ENCODE measurements at regions not wholly inside any gene's neighbourhood (a gene's known extent, or its start where the extent isn't known, plus 50 kb on each side); places are given as distances from the start of the nearest gene placed in this dataset.

GRCh38 chr15:97406841-97407240, 553.7 kb upstream of the ARRDC4 start:
- H3K36me3 ChIP-seq (ENCODE audit: insufficient read depth, low read length) = no peaks in the 10 kb centered on the region
- no TSS peak for BruUV-seq (replicated peaks)
- no peak overlapping the region for H3K4me2 ChIP-seq (ENCODE audit: low read length)
- H3K79me2 ChIP-seq (ENCODE audit: insufficient read depth, low read depth, low read length) = no peaks in the 10 kb centered on the region
- intact Hi-C loops (cut with micrococcal nuclease; ENCODE audit: unreplicated experiment) = no loop called here
- POLR2A ChIA-PET = no interaction called here
- H3K27ac ChIP-seq (ENCODE audit: low read depth, low read length, poor library complexity, severe bottlenecking) = no peak overlapping the region
- DNase-seq (ENCODE audit: low spot score) = no peak
- H4K20me1 ChIP-seq (ENCODE audit: insufficient read depth, low read length) = no peaks in the 10 kb centered on the region
- no peaks in the 10 kb centered on the region for H3K9me2 ChIP-seq (ENCODE audit: insufficient read depth, low read length)
- H3K9me3 ChIP-seq (ENCODE audit: low read length) = no peaks in the 10 kb centered on the region
- CTCF ChIA-PET (ENCODE audit: unreplicated experiment) = no interaction called here
- H2AFZ ChIP-seq (ENCODE audit: low read length) = no peak overlapping the region
- no peak for TF ChIP-seq CTCF (conservative IDR thresholded peaks at IDR 0.05; ENCODE audit: low read length)
- no peak for TF ChIP-seq EZH2phosphoT487 (IDR thresholded peaks at IDR 0.05; ENCODE audit: borderline replicate concordance, low read depth, low read length)
- H3K4me1 ChIP-seq (ENCODE audit: insufficient read depth, low read length, poor library complexity, severe bottlenecking) = no peaks in the 10 kb centered on the region
- no peak overlapping the region for H3K4me3 ChIP-seq (ENCODE audit: low read depth, low read length, poor library complexity, severe bottlenecking)

GRCh38 chr15:97410897-97411575, 549.5 kb upstream of the ARRDC4 start:
- BruUV-seq (replicated peaks) = no TSS peak
- TF ChIP-seq CTCF (conservative IDR thresholded peaks at IDR 0.05; ENCODE audit: low read length) = no peak
- TF ChIP-seq EZH2phosphoT487 (IDR thresholded peaks at IDR 0.05; ENCODE audit: borderline replicate concordance, low read depth, low read length) = no peak
- Histone ChIP-seq H3K79me2 (ENCODE audit: insufficient read depth, low read depth, low read length) (no peaks in the 10 kb centered on the region), H3K4me2 (ENCODE audit: low read length) (no peak overlapping the region), H4K20me1 (ENCODE audit: insufficient read depth, low read length) (no peaks in the 10 kb centered on the region), H3K9me3 (ENCODE audit: low read length) (no peaks in the 10 kb centered on the region), H3K36me3 (ENCODE audit: insufficient read depth, low read length) (no peaks in the 10 kb centered on the region), H3K9me2 (ENCODE audit: insufficient read depth, low read length) (no peaks in the 10 kb centered on the region), H3K27ac (ENCODE audit: low read depth, low read length, poor library complexity, severe bottlenecking) (no peak overlapping the region), H3K4me1 (ENCODE audit: insufficient read depth, low read length, poor library complexity, severe bottlenecking) (no peaks in the 10 kb centered on the region), H2AFZ (ENCODE audit: low read length) (no peak overlapping the region), H3K4me3 (ENCODE audit: low read depth, low read length, poor library complexity, severe bottlenecking) (no peak overlapping the region)
- intact Hi-C loops (cut with micrococcal nuclease; ENCODE audit: unreplicated experiment) = no loop called here
- POLR2A ChIA-PET = no interaction called here
- CTCF ChIA-PET (ENCODE audit: unreplicated experiment) = no interaction called here
- DNase-seq (ENCODE audit: low spot score) = no peak

GRCh38 chr15:97420130-97420529, 540.4 kb upstream of the ARRDC4 start:
- H3K9me2 ChIP-seq (ENCODE audit: insufficient read depth, low read length) = no peaks in the 10 kb centered on the region
- no peak overlapping the region for H3K4me2 ChIP-seq (ENCODE audit: low read length)
- H2AFZ ChIP-seq (ENCODE audit: low read length) = no peak overlapping the region
- no peak for DNase-seq (ENCODE audit: low spot score)
- BruUV-seq (replicated peaks) = no TSS peak
- H3K27ac ChIP-seq (ENCODE audit: low read depth, low read length, poor library complexity, severe bottlenecking) = no peak overlapping the region
- H3K36me3 ChIP-seq (ENCODE audit: insufficient read depth, low read length) = no peaks in the 10 kb centered on the region
- ChIA-PET POLR2A (no interaction called here), CTCF (ENCODE audit: unreplicated experiment) (no interaction called here)
- no peaks in the 10 kb centered on the region for H4K20me1 ChIP-seq (ENCODE audit: insufficient read depth, low read length)
- TF ChIP-seq CTCF (conservative IDR thresholded peaks at IDR 0.05; ENCODE audit: low read length) (no peak), EZH2phosphoT487 (IDR thresholded peaks at IDR 0.05; ENCODE audit: borderline replicate concordance, low read depth, low read length) (no peak)
- no peaks in the 10 kb centered on the region for H3K4me1 ChIP-seq (ENCODE audit: insufficient read depth, low read length, poor library complexity, severe bottlenecking)
- H3K9me3 ChIP-seq (ENCODE audit: low read length) = no peaks in the 10 kb centered on the region
- intact Hi-C loops (cut with micrococcal nuclease; ENCODE audit: unreplicated experiment) = no loop called here
- H3K79me2 ChIP-seq (ENCODE audit: insufficient read depth, low read depth, low read length) = no peaks in the 10 kb centered on the region
- no peak overlapping the region for H3K4me3 ChIP-seq (ENCODE audit: low read depth, low read length, poor library complexity, severe bottlenecking)
